Cardiac muscle cell (in vitro differentiated cells and primary cell): ENCODE measurements at regions not wholly inside any gene's neighbourhood (a gene's known extent, or its start where the extent isn't known, plus 50 kb on each side); places are given as distances from the start of the nearest gene placed in this dataset.

ENCODE experiments used
- DNase-seq, 2 donors: peaks; one replicate each; pipeline versions ENCODE4 v3.0.0 to v3.0.0-alpha.2; 2010 to 2017; ENCODE audit warnings: low read depth in 1 of 2, low spot score in 1 of 2
- H3K27ac ChIP-seq: fragments of 200-600 bp; sonication (generic); 2 replicates; pipeline ENCODE4 v1.5.1; 2016
- H3K27me3 ChIP-seq: fragments of 200-600 bp; sonication (generic); 2 replicates; pipeline ENCODE4 v1.6.0; 2016; ENCODE audit warnings: control low read depth
- H3K36me3 ChIP-seq: fragments of 200-600 bp; sonication (generic); 2 replicates; pipeline ENCODE4 v1.5.1; 2016; ENCODE audit warnings: control low read depth
- H3K4me1 ChIP-seq: fragments of 200-600 bp; sonication (generic); 2 replicates; pipeline ENCODE4 v1.8.1; 2017; ENCODE audit warnings: low read depth, mild to moderate bottlenecking, mixed run types
- H3K4me3 ChIP-seq: fragments of 200-600 bp; sonication (generic); 2 replicates; pipeline ENCODE4 v1.5.1; 2016; ENCODE audit warnings: mild to moderate bottlenecking
- H3K9me3 ChIP-seq: fragments of 200-600 bp; sonication (generic); 2 replicates; pipeline ENCODE4 v1.5.1; 2017; ENCODE audit warnings: low read depth, mild to moderate bottlenecking, control low read depth
- TF ChIP-seq, protein P1 (sequence below): IDR thresholded peaks from 2 replicates; pipeline ENCODE4 v1.5.1; 2012; ENCODE audit warnings: low read depth, mild to moderate bottlenecking, low read length

DNA sequence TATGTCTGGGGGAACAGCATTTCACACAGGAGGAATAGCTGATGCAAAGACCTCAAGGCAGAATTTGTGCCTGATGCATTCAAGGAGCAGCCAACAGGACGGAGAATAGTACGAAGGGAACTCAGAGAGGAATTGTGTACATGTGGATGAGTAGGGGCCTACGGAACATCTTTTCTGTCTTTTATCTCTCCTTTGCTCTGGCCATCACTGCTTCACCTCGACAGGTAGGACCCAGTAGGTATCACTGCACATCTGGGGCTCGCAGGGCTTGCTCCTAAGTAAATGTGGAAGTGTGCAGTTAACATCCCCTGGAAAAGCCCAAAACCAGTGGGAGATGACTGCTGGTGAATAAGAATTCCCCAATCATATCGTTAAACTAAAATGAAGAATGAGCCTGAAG is 56.4 kb upstream of the POU1F1 start:
- no peak overlapping the region for H3K27ac ChIP-seq
- TF ChIP-seq, protein P1, sequence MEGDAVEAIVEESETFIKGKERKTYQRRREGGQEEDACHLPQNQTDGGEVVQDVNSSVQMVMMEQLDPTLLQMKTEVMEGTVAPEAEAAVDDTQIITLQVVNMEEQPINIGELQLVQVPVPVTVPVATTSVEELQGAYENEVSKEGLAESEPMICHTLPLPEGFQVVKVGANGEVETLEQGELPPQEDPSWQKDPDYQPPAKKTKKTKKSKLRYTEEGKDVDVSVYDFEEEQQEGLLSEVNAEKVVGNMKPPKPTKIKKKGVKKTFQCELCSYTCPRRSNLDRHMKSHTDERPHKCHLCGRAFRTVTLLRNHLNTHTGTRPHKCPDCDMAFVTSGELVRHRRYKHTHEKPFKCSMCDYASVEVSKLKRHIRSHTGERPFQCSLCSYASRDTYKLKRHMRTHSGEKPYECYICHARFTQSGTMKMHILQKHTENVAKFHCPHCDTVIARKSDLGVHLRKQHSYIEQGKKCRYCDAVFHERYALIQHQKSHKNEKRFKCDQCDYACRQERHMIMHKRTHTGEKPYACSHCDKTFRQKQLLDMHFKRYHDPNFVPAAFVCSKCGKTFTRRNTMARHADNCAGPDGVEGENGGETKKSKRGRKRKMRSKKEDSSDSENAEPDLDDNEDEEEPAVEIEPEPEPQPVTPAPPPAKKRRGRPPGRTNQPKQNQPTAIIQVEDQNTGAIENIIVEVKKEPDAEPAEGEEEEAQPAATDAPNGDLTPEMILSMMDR: no peak
- no peaks in the 10 kb centered on the region for H3K9me3 ChIP-seq
- H3K36me3 ChIP-seq: no peaks in the 10 kb centered on the region
- H3K4me1 ChIP-seq: no peaks in the 10 kb centered on the region
- H3K27me3 ChIP-seq: no peaks in the 10 kb centered on the region
- H3K4me3 ChIP-seq: no peak overlapping the region
- no peak for DNase-seq

DNA sequence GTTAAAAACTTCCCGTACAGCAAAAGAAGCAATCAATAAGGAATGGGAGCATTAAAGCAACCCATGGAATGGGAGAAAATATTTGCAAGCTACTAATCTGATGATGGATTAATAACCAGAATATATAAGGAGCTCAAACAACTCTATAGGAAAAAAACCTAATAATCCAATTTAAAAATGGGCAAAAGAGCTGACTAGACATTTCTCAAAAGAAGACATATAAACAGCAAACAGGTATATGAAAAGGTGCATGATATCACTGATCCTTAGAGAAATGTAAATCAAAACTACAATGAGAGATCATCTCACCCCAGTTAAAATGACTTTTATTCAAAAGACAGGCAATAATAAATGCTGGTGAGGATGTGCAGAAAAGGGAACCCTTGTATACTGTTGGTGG is 52.7 kb upstream of the POU1F1 start:
- no peak overlapping the region for H3K27ac ChIP-seq
- H3K4me3 ChIP-seq: no peak overlapping the region
- no peaks in the 10 kb centered on the region for H3K4me1 ChIP-seq
- H3K27me3 ChIP-seq: no peaks in the 10 kb centered on the region
- H3K9me3 ChIP-seq: no peaks in the 10 kb centered on the region
- no peak for DNase-seq
- TF ChIP-seq, protein P1: no peak
- H3K36me3 ChIP-seq: no peaks in the 10 kb centered on the region
